Inflammatory macrophage treated with lipopolysaccharide for 1 hour (primary cell): ENCODE measurements at regions not wholly inside any gene's neighbourhood (a gene's known extent, or its start where the extent isn't known, plus 50 kb on each side); places are given as distances from the start of the nearest gene placed in this dataset.
"Not testable (repeated sequence)": the region's sequence is repeated elsewhere in the genome, so short reads cannot be mapped to it uniquely, and the experiment has no call there.

Experiments used
- DNase-seq, 2 donors: peaks; one replicate each; pipeline ENCODE4 v3.0.0-alpha.2; 2020 to 2022

GRCh38 chr7:81030472-81030871 is 111.6 kb upstream of the SEMA3C start:
- no peak for DNase-seq

GRCh38 chr7:81029511-81029910 is 110.7 kb upstream of the SEMA3C start:
- DNase-seq, result no peak

- DNase-seq, result no peak
Measured at GRCh38 chr7:81025360-81025759, 106.5 kb upstream of the SEMA3C start.

- no peak for DNase-seq
Measured at GRCh38 chr7:81014908-81015307, 96.1 kb upstream of the SEMA3C start.

GRCh38 chr7:81014266-81014665 is 95.4 kb upstream of the SEMA3C start:
- no peak for DNase-seq

- peak; percentile 36 to 69 for DNase-seq
Measured at GRCh38 chr7:81013083-81013817, 94.4 kb upstream of the SEMA3C start.

- DNase-seq, result no peak
Measured at GRCh38 chr7:81008901-81009300, 90.0 kb upstream of the SEMA3C start.

- no peak for DNase-seq
Measured at GRCh38 chr7:81007051-81007450, 88.2 kb upstream of the SEMA3C start.

- DNase-seq, result no peak
Measured at GRCh38 chr7:81005254-81005653, 86.4 kb upstream of the SEMA3C start.

GRCh38 chr7:81004098-81004497 is 85.2 kb upstream of the SEMA3C start:
- no peak for DNase-seq

GRCh38 chr7:81003326-81003725 is 84.5 kb upstream of the SEMA3C start:
- DNase-seq, result no peak

- no peak for DNase-seq
Measured at GRCh38 chr7:81002421-81002820, 83.6 kb upstream of the SEMA3C start.

GRCh38 chr7:80999771-81000170 is 80.9 kb upstream of the SEMA3C start:
- DNase-seq, result no peak

- no peak for DNase-seq
Measured at GRCh38 chr7:80999100-80999499, 80.2 kb upstream of the SEMA3C start.

GRCh38 chr7:80997841-80998240 is 79.0 kb upstream of the SEMA3C start:
- no peak for DNase-seq

- not testable (repeated sequence) for DNase-seq
Measured at GRCh38 chr7:80996236-80996635, 77.4 kb upstream of the SEMA3C start.

- no peak for DNase-seq
Measured at GRCh38 chr7:80991654-80992053, 72.8 kb upstream of the SEMA3C start.

GRCh38 chr7:80984619-80985018 is 65.8 kb upstream of the SEMA3C start:
- no peak for DNase-seq

GRCh38 chr7:80981405-80981804 is 62.6 kb upstream of the SEMA3C start:
- no peak for DNase-seq

GRCh38 chr7:80977751-80978150 is 58.9 kb upstream of the SEMA3C start:
- DNase-seq, result no peak

GRCh38 chr7:80974396-80975358 is 55.8 kb upstream of the SEMA3C start:
- no peak for DNase-seq

GRCh38 chr7:80971225-80971624 is 52.4 kb upstream of the SEMA3C start:
- DNase-seq, result no peak
